PC-3 (cell line): ENCODE measurements at regions not wholly inside any gene's neighbourhood (a gene's known extent, or its start where the extent isn't known, plus 50 kb on each side); places are given as distances from the start of the nearest gene placed in this dataset.

ENCODE experiments used
- EZH2 ChIP-seq: fragments of 300-600 bp; sonication (generic); IDR thresholded peaks from one replicate; pipeline ENCODE4 v1.6.1; 2017; ENCODE audit warnings: antibody characterized with exemption, mild to moderate bottlenecking, low read length; ENCODE audit not compliant: unreplicated experiment
- TF ChIP-seq, protein P1 (sequence below): fragments of 300-600 bp; sonication (generic); conservative IDR thresholded peaks from 2 replicates; pipeline ENCODE4 v1.5.1; 2017; ENCODE audit warnings: antibody characterized with exemption, low read depth, mild to moderate bottlenecking, low read length

- TF ChIP-seq, protein P1, sequence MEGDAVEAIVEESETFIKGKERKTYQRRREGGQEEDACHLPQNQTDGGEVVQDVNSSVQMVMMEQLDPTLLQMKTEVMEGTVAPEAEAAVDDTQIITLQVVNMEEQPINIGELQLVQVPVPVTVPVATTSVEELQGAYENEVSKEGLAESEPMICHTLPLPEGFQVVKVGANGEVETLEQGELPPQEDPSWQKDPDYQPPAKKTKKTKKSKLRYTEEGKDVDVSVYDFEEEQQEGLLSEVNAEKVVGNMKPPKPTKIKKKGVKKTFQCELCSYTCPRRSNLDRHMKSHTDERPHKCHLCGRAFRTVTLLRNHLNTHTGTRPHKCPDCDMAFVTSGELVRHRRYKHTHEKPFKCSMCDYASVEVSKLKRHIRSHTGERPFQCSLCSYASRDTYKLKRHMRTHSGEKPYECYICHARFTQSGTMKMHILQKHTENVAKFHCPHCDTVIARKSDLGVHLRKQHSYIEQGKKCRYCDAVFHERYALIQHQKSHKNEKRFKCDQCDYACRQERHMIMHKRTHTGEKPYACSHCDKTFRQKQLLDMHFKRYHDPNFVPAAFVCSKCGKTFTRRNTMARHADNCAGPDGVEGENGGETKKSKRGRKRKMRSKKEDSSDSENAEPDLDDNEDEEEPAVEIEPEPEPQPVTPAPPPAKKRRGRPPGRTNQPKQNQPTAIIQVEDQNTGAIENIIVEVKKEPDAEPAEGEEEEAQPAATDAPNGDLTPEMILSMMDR: no peak
- TF ChIP-seq EZH2: no peak
Measured at GRCh38 chr13:31037874-31038500, 105.5 kb downstream of the TEX26 start.
